ENCODE measurements at regions not wholly inside any gene's neighbourhood (a gene's known extent, or its start where the extent isn't known, plus 50 kb on each side); places are given as distances from the start of the nearest gene placed in this dataset.
"Not testable (repeated sequence)": the region's sequence is repeated elsewhere in the genome, so short reads cannot be mapped to it uniquely, and the experiment has no call there.

- Histone ChIP-seq H3K27ac (ENCODE audit: low read length) (no peak overlapping the region), H3K4me3 (ENCODE audit: low read length) (no peak overlapping the region), H3K36me3 (ENCODE audit: insufficient read depth, low read depth, low read length) (no peaks in the 10 kb centered on the region)
These were observed 663.3 kb downstream of the RFPL4B start for GRCh38 chr6:113010196-113010989.

DNA sequence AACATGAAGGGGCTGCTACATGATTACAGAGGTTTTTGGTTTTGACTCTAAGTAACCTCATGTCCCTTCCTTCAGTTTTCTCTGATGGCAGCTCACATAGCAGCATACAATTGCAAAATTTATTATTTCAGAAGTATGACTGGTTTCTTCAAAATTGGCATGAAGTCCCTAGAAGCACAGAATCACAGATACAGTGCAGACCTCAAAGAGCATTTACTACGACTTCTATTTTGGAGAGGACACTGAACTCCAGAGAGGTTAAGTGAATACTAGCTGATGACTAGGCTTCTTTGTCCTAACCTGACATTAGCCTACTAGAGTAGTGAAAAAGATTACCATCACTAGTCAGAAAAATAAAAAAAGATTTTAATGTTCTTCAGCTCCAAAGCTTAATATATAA, 664.3 kb downstream of the RFPL4B start:
- Histone ChIP-seq H3K9me3 (ENCODE audit: insufficient read depth, low read depth, low read length) (no peaks in the 10 kb centered on the region), H3K4me3 (ENCODE audit: low read length) (no peak overlapping the region), H3K27me3 (ENCODE audit: insufficient read depth, low read length) (no peaks in the 10 kb centered on the region), H3K9ac (ENCODE audit: low read depth, low read length) (no peak overlapping the region), H3K4me1 (ENCODE audit: insufficient read depth, low read length) (peaks cover 8% of the 10 kb centered on the region; the same call in 1 of the 2 replicates), H3K27ac (ENCODE audit: low read length) (no peak overlapping the region), H3K36me3 (ENCODE audit: insufficient read depth, low read depth, low read length) (no peaks in the 10 kb centered on the region)

More at GRCh38 chr6:113010196-113010989, 663.3 kb downstream of the RFPL4B start:
- H3K9me3 ChIP-seq (ENCODE audit: insufficient read depth, low read depth, low read length) = no peaks in the 10 kb centered on the region
- H3K27me3 ChIP-seq (ENCODE audit: insufficient read depth, low read length) = no peaks in the 10 kb centered on the region
- H3K4me1 ChIP-seq (ENCODE audit: insufficient read depth, low read length) = peaks cover 8% of the 10 kb centered on the region; the same call in 1 of the 2 replicates
- H3K9ac ChIP-seq (ENCODE audit: low read depth, low read length) = no peak overlapping the region

DNA sequence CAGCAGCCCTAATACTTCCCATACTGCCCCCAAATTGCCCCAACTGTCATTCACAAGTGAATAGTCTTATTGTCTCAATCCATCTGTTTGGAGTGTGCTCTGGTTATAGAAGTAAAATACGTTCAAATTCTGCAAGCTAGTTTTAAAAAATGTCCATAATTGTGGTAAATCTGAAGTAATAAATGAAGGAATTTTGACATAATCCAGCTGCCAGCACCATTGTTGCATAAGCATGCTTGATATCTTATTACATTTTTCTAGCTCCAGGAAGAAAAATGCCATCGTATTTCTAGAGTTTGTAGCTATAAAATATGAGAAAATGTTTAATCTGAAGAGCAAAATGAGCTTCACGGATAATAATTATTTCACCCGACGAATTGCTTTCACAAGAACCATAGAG, 664.7 kb downstream of the RFPL4B start:
- H3K36me3 ChIP-seq (ENCODE audit: insufficient read depth, low read depth, low read length) = no peaks in the 10 kb centered on the region
- H3K4me3 ChIP-seq (ENCODE audit: low read length) = no peak overlapping the region
- H3K27me3 ChIP-seq (ENCODE audit: insufficient read depth, low read length) = no peaks in the 10 kb centered on the region
- H3K4me1 ChIP-seq (ENCODE audit: insufficient read depth, low read length) = peaks cover 8% of the 10 kb centered on the region; the same call in 1 of the 2 replicates
- no peaks in the 10 kb centered on the region for H3K9me3 ChIP-seq (ENCODE audit: insufficient read depth, low read depth, low read length)
- no peak overlapping the region for H3K9ac ChIP-seq (ENCODE audit: low read depth, low read length)
- H3K27ac ChIP-seq (ENCODE audit: low read length) = no peak overlapping the region

- no peak overlapping the region for H3K27ac ChIP-seq (ENCODE audit: low read length)
- H3K9me3 ChIP-seq (ENCODE audit: insufficient read depth, low read depth, low read length) = no peaks in the 10 kb centered on the region
- no peaks in the 10 kb centered on the region for H3K4me1 ChIP-seq (ENCODE audit: insufficient read depth, low read length)
- no peaks in the 10 kb centered on the region for H3K27me3 ChIP-seq (ENCODE audit: insufficient read depth, low read length)
- H3K36me3 ChIP-seq (ENCODE audit: insufficient read depth, low read depth, low read length) = no peaks in the 10 kb centered on the region
- H3K9ac ChIP-seq (ENCODE audit: low read depth, low read length) = no peak overlapping the region
- H3K4me3 ChIP-seq (ENCODE audit: low read length) = no peak overlapping the region
These were observed 668.1 kb downstream of the RFPL4B start for GRCh38 chr6:113015249-113015648.

DNA sequence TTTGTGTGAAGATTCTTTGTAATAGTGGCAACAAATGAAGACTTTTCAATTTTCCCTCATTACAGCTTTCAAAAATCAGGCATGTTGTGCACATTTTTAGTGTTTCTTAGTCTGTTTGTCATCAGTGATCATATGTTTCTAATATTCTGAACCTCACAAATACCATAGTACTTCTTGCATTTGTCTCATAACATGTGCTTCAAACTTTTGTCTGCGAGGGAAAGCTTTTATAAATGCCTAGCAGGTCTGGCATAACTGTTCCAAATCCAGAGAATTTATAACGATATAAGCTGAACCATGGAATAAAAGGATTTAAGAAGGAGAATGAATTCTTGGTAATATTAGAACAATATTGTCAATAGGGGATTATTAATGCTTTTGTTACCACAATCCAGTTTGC, 670.2 kb downstream of the RFPL4B start:
- H3K27me3 ChIP-seq (ENCODE audit: insufficient read depth, low read length) = no peaks in the 10 kb centered on the region
- H3K27ac ChIP-seq (ENCODE audit: low read length) = no peak overlapping the region
- H3K4me1 ChIP-seq (ENCODE audit: insufficient read depth, low read length) = no peaks in the 10 kb centered on the region
- H3K9me3 ChIP-seq (ENCODE audit: insufficient read depth, low read depth, low read length) = no peaks in the 10 kb centered on the region
- H3K9ac ChIP-seq (ENCODE audit: low read depth, low read length) = no peak overlapping the region
- no peak overlapping the region for H3K4me3 ChIP-seq (ENCODE audit: low read length)
- no peaks in the 10 kb centered on the region for H3K36me3 ChIP-seq (ENCODE audit: insufficient read depth, low read depth, low read length)

- H3K4me3 ChIP-seq (ENCODE audit: low read length) = no peak overlapping the region
- no peaks in the 10 kb centered on the region for H3K4me1 ChIP-seq (ENCODE audit: insufficient read depth, low read length)
- no peak overlapping the region for H3K9ac ChIP-seq (ENCODE audit: low read depth, low read length)
- H3K27me3 ChIP-seq (ENCODE audit: insufficient read depth, low read length) = no peaks in the 10 kb centered on the region
- no peaks in the 10 kb centered on the region for H3K36me3 ChIP-seq (ENCODE audit: insufficient read depth, low read depth, low read length)
- no peak overlapping the region for H3K27ac ChIP-seq (ENCODE audit: low read length)
- no peaks in the 10 kb centered on the region for H3K9me3 ChIP-seq (ENCODE audit: insufficient read depth, low read depth, low read length)
These were observed 671.4 kb downstream of the RFPL4B start for GRCh38 chr6:113018351-113019151.

DNA sequence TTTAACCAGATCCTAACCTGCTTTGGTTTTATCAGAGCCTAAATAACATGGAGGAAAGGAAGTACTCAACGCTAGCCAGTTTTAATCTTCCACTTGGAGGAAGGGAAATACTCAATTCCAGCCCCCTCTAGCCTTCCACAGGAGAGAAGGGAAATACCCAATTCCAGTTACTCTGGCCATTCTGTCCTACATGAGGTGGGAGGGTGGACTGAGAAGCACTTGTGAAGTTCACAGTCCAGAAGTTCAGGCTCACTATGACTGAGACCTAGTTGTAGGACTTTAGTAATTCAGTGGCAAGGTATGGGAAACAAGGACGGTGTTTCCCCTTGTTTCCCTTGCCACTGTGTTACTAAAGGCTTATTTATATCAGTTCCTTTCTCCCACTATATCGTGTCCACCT, 672.0 kb downstream of the RFPL4B start:
- Histone ChIP-seq H3K4me3 (ENCODE audit: low read length) (no peak overlapping the region), H3K9me3 (ENCODE audit: insufficient read depth, low read depth, low read length) (no peaks in the 10 kb centered on the region), H3K9ac (ENCODE audit: low read depth, low read length) (no peak overlapping the region), H3K4me1 (ENCODE audit: insufficient read depth, low read length) (no peaks in the 10 kb centered on the region), H3K36me3 (ENCODE audit: insufficient read depth, low read depth, low read length) (no peaks in the 10 kb centered on the region), H3K27me3 (ENCODE audit: insufficient read depth, low read length) (no peaks in the 10 kb centered on the region), H3K27ac (ENCODE audit: low read length) (no peak overlapping the region)

- Histone ChIP-seq H3K27ac (ENCODE audit: low read length) (no peak overlapping the region), H3K9ac (ENCODE audit: low read depth, low read length) (no peak overlapping the region), H3K4me3 (ENCODE audit: low read length) (no peak overlapping the region), H3K27me3 (ENCODE audit: insufficient read depth, low read length) (no peaks in the 10 kb centered on the region), H3K36me3 (ENCODE audit: insufficient read depth, low read depth, low read length) (no peaks in the 10 kb centered on the region), H3K9me3 (ENCODE audit: insufficient read depth, low read depth, low read length) (no peaks in the 10 kb centered on the region), H3K4me1 (ENCODE audit: insufficient read depth, low read length) (peaks cover 6% of the 10 kb centered on the region)
These were observed 680.6 kb downstream of the RFPL4B start for GRCh38 chr6:113027780-113028179.

DNA sequence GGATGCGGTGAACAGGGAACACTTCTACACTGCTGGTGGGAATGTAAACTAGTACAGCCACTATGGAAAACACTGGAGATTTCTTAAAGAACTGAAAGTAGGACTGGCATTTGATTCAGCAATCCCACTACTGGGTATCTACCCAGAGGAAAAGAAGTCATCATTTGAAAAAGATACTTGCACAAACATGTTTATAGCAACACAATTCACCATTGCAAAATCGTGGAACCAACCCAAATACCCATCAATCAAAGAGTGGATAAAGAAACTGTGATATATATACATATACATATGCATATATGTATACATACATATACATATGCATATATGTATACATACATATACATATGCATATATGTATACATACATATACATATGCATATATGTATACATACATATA, 682.0 kb downstream of the RFPL4B start:
- H3K4me1 ChIP-seq (ENCODE audit: insufficient read depth, low read length) = not testable (repeated sequence)

DNA sequence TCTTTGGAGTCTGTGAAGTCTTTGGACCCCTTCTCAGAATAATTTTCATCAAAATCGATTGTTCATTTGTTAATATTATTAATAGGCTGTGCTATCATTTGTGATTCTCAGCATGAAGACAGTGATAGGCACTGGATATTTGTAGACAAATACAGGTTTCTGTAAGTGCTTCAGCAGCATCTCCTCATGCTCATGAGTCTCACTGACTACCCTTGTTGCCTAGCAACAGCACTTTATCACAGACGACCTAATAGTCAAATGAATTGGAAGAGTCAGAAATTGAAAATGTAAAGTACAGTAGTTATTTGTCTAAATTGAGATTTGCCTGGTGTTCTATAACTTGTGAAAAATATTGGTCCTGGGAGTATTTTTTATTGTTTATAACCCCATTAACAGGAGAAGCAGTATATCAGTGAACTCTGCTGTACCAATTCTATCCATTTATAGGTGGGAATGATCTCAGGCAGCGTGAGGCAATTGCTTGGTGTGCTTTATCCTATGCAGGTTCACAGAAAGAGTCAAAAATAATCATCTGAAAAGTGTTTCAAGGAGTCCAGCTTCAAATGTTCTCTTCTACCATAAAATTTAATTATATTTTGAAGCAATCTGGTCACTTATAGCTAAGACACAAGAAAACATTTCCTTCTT, 684.6 kb downstream of the RFPL4B start:
- Histone ChIP-seq H3K36me3 (ENCODE audit: insufficient read depth, low read depth, low read length) (no peaks in the 10 kb centered on the region), H3K27me3 (ENCODE audit: insufficient read depth, low read length) (no peaks in the 10 kb centered on the region), H3K9me3 (ENCODE audit: insufficient read depth, low read depth, low read length) (no peaks in the 10 kb centered on the region), H3K4me3 (ENCODE audit: low read length) (no peak overlapping the region), H3K4me1 (ENCODE audit: insufficient read depth, low read length) (peaks cover 6% of the 10 kb centered on the region), H3K9ac (ENCODE audit: low read depth, low read length) (no peak overlapping the region), H3K27ac (ENCODE audit: low read length) (no peak overlapping the region)

More for the DNA sequence above, 682.0 kb downstream of the RFPL4B start:
- H3K9ac ChIP-seq (ENCODE audit: low read depth, low read length); H3K9me3 ChIP-seq (ENCODE audit: insufficient read depth, low read depth, low read length); H3K36me3 ChIP-seq (ENCODE audit: insufficient read depth, low read depth, low read length); H3K27ac ChIP-seq (ENCODE audit: low read length); H3K27me3 ChIP-seq (ENCODE audit: insufficient read depth, low read length); H3K4me3 ChIP-seq (ENCODE audit: low read length): not testable (repeated sequence)

DNA sequence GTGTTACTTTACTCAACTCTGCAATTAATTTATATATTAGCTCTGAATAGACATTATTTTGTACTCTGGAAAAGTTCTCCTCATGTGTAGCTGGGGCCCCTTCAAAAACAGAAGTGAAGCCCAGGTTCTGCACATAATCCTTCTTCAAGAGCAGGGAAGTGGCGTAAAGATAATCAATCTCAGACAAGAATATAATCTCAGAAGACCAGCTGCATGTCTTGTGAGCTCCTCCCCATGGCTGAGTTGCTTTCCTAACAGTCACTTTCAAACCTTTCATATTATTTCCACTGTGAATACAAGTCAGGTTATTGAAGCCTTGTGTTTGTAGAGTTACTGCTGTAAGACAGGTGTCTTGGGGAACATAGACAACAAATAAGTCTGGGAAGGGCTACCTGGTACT, 691.9 kb downstream of the RFPL4B start:
- no peaks in the 10 kb centered on the region for H3K9me3 ChIP-seq (ENCODE audit: insufficient read depth, low read depth, low read length)
- no peak overlapping the region for H3K9ac ChIP-seq (ENCODE audit: low read depth, low read length)
- H3K36me3 ChIP-seq (ENCODE audit: insufficient read depth, low read depth, low read length) = no peaks in the 10 kb centered on the region
- no peaks in the 10 kb centered on the region for H3K4me1 ChIP-seq (ENCODE audit: insufficient read depth, low read length)
- no peak overlapping the region for H3K4me3 ChIP-seq (ENCODE audit: low read length)
- H3K27me3 ChIP-seq (ENCODE audit: insufficient read depth, low read length) = no peaks in the 10 kb centered on the region
- no peak overlapping the region for H3K27ac ChIP-seq (ENCODE audit: low read length)

All from iPS-20b (cell line).